Prostate gland (tissue), 2 donors: ENCODE measurements at regions not wholly inside any gene's neighbourhood (a gene's known extent, or its start where the extent isn't known, plus 50 kb on each side); places are given as distances from the start of the nearest gene placed in this dataset.

ENCODE experiments used
- CTCF ChIP-seq, 4 experiments: fragments of 200-600 bp in 2 of 4; fragments of 450-650 bp in 2 of 4; sonication (generic) in 2 of 4; IDR thresholded peaks; 1 replicate in 3 of 4; 2 replicates in 1 of 4; pipeline ENCODE4 v1.5.1; 2016 to 2019; ENCODE audit warnings: antibody characterized with exemption in 4 of 4, mild to moderate bottlenecking in 2 of 4, moderate library complexity in 2 of 4
- POLR2A ChIP-seq: fragments of 450-650 bp; IDR thresholded peaks from one replicate; pipeline ENCODE4 v1.6.1; 2016; ENCODE audit warnings: antibody characterized with exemption, mild to moderate bottlenecking

GRCh38 chr20:58583176-58583575, 67.9 kb upstream of the STX16 start:
- no peak for TF ChIP-seq CTCF (IDR thresholded peaks at IDR 0.05)
- TF ChIP-seq POLR2A: no peak
